Hepatocyte (in vitro differentiated cells): ENCODE measurements at regions not wholly inside any gene's neighbourhood (a gene's known extent, or its start where the extent isn't known, plus 50 kb on each side); places are given as distances from the start of the nearest gene placed in this dataset.
A peak's percentile ranks its signal among the peaks of the same experiment; 100 is the strongest.

Experiments used
- DNase-seq: peaks from one replicate; pipeline ENCODE4 v3.0.0-alpha.2; 2016; ENCODE audit warnings: low spot score
- H2AFZ ChIP-seq: fragments of 200-600 bp; sonication (generic); 2 replicates; pipeline ENCODE4 v1.6.0; 2016; ENCODE audit warnings: antibody characterized with exemption, mild to moderate bottlenecking
- H3K27ac ChIP-seq: fragments of 200-600 bp; sonication (generic); 2 replicates; pipeline ENCODE4 v1.5.1; 2016; ENCODE audit warnings: mild to moderate bottlenecking
- H3K27me3 ChIP-seq: fragments of 200-600 bp; sonication (generic); 2 replicates; pipeline ENCODE4 v1.6.1; 2016
- H3K36me3 ChIP-seq: fragments of 200-600 bp; sonication (generic); replicated peaks from 2 replicates; pipeline ENCODE4 v1.5.1; 2016; ENCODE audit warnings: low read depth; ENCODE audit not compliant: insufficient read depth
- H3K4me1 ChIP-seq: fragments of 200-600 bp; sonication (generic); 2 replicates; pipeline ENCODE4 v1.5.1; 2016; ENCODE audit warnings: mild to moderate bottlenecking, moderate library complexity; ENCODE audit not compliant: insufficient read depth
- H3K4me2 ChIP-seq: fragments of 200-600 bp; sonication (generic); 2 replicates; pipeline ENCODE4 v1.6.0; 2016
- H3K4me3 ChIP-seq: fragments of 200-600 bp; sonication (generic); 2 replicates; pipeline ENCODE4 v1.5.1; 2016; ENCODE audit warnings: mild to moderate bottlenecking
- H3K79me2 ChIP-seq: fragments of 200-600 bp; sonication (generic); 2 replicates; pipeline ENCODE4 v1.6.0; 2017; ENCODE audit warnings: mild to moderate bottlenecking
- H3K9me2 ChIP-seq: fragments of 200-600 bp; sonication (generic); replicated peaks from 2 replicates; pipeline ENCODE4 v1.6.0; 2017; ENCODE audit warnings: mild to moderate bottlenecking; ENCODE audit not compliant: insufficient read depth
- H3K9me3 ChIP-seq: fragments of 200-600 bp; sonication (generic); 2 replicates; pipeline ENCODE4 v1.5.1; 2016; ENCODE audit warnings: low read depth, mild to moderate bottlenecking
- H4K20me1 ChIP-seq: fragments of 200-600 bp; sonication (generic); 2 replicates; pipeline ENCODE4 v1.6.0; 2016; ENCODE audit warnings: mild to moderate bottlenecking; ENCODE audit not compliant: insufficient read depth, poor library complexity, severe bottlenecking
- EZH2 ChIP-seq: fragments of 200-600 bp; sonication (generic); IDR thresholded peaks from 2 replicates; pipeline ENCODE4 v1.6.1; 2016; ENCODE audit warnings: antibody characterized with exemption, mild to moderate bottlenecking, borderline replicate concordance
- EZH2phosphoT487 ChIP-seq: fragments of 200-600 bp; sonication (generic); IDR thresholded peaks from one replicate; pipeline ENCODE4 v1.6.1; 2018; ENCODE audit warnings: antibody characterized with exemption, mild to moderate bottlenecking, low read depth, moderate library complexity; ENCODE audit not compliant: unreplicated experiment, severe bottlenecking
- WGBS: methylation state at CpG from one replicate; pipeline ENCODE4 v1.1.6; 2016; ENCODE audit warnings: low lambda C conversion rate; ENCODE audit errors: missing lambda C conversion rate; 5-methylcytosine and 5-hydroxymethylcytosine counted together
- TF ChIP-seq, protein P1 (sequence below): fragments of 200-600 bp; sonication (generic); IDR thresholded peaks from 2 replicates; pipeline ENCODE4 v1.5.1; 2016; ENCODE audit warnings: antibody characterized with exemption, mild to moderate bottlenecking; ENCODE audit not compliant: poor library complexity

- H2AFZ ChIP-seq, result no peak overlapping the region
- no peaks in the 10 kb centered on the region for H3K27me3 ChIP-seq
- peaks cover 14% of the 10 kb centered on the region for H3K4me1 ChIP-seq
- H3K4me3 ChIP-seq, result no peak overlapping the region
- no peaks in the 10 kb centered on the region for H3K9me2 ChIP-seq
- no peaks in the 10 kb centered on the region for H4K20me1 ChIP-seq
- peak overlapping the region; percentile 39 for H3K27ac ChIP-seq
- H3K36me3 ChIP-seq, result no peaks in the 10 kb centered on the region
- no peaks in the 10 kb centered on the region for H3K79me2 ChIP-seq
- no peaks in the 10 kb centered on the region for H3K9me3 ChIP-seq
- no peak for TF ChIP-seq EZH2
- TF ChIP-seq, protein P1, sequence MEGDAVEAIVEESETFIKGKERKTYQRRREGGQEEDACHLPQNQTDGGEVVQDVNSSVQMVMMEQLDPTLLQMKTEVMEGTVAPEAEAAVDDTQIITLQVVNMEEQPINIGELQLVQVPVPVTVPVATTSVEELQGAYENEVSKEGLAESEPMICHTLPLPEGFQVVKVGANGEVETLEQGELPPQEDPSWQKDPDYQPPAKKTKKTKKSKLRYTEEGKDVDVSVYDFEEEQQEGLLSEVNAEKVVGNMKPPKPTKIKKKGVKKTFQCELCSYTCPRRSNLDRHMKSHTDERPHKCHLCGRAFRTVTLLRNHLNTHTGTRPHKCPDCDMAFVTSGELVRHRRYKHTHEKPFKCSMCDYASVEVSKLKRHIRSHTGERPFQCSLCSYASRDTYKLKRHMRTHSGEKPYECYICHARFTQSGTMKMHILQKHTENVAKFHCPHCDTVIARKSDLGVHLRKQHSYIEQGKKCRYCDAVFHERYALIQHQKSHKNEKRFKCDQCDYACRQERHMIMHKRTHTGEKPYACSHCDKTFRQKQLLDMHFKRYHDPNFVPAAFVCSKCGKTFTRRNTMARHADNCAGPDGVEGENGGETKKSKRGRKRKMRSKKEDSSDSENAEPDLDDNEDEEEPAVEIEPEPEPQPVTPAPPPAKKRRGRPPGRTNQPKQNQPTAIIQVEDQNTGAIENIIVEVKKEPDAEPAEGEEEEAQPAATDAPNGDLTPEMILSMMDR, result no peak
- no peak for TF ChIP-seq EZH2phosphoT487
- H3K4me2 ChIP-seq, result no peak overlapping the region
- 50% methylated on average over 4 of the region's 4 CpGs for whole genome bisulfite sequencing
- DNase-seq, result no peak
Measured at GRCh38 chr3:64954995-64955636, 267.3 kb upstream of the ADAMTS9 start.

DNA sequence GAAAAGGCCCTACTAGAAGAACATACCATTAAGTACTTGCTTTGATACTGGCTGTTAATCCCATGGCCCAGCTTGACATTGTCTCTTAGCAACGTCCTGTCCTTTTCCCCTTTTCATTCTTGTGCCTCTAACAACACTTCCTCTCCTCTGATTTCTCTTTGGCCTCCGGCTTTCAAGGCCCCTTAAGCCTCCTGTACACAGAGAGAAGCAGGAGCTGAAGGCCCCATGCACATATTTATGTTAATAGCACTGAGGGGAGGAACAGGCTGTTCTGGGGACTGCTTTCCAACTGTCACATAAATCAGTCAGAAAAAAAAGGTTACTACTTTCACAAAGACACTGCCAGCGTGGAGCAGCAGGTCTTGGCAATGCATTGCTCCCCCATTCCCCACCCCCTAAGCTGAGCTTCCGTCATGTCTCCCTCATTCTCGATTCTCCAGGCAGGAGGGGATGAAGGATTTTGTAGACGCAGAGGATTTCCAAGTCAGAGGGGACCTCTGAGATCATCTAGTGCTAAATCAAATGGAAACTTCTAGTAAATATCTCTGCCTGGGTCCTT is 257.4 kb upstream of the ADAMTS9 start:
- Histone ChIP-seq H3K9me3 (no peaks in the 10 kb centered on the region), H3K27ac (peak overlapping the region; percentile 65), H3K9me2 (no peaks in the 10 kb centered on the region), H4K20me1 (no peaks in the 10 kb centered on the region), H3K36me3 (no peaks in the 10 kb centered on the region), H3K4me2 (peak overlapping the region; percentile 41), H2AFZ (no peak overlapping the region), H3K79me2 (no peaks in the 10 kb centered on the region), H3K27me3 (no peaks in the 10 kb centered on the region), H3K4me1 (peaks cover 22% of the 10 kb centered on the region), H3K4me3 (no peak overlapping the region)
- peak; percentile 85 for TF ChIP-seq EZH2phosphoT487
- TF ChIP-seq, protein P1, result no peak
- TF ChIP-seq EZH2, result no peak
- DNase-seq, result peak; percentile 80
- WGBS, result 10% methylated on average over 6 of the region's 6 CpGs

GRCh38 chr3:64943866-64944265 is 256.1 kb upstream of the ADAMTS9 start:
- H3K4me3 ChIP-seq, result no peak overlapping the region
- DNase-seq, result no peak
- no peaks in the 10 kb centered on the region for H3K36me3 ChIP-seq
- TF ChIP-seq, protein P1, result no peak
- TF ChIP-seq EZH2phosphoT487 (no peak), EZH2 (no peak)
- H3K27ac ChIP-seq, result peak overlapping the region; percentile 65
- 75% methylated on average over 4 of the region's 4 CpGs for WGBS
- H3K27me3 ChIP-seq, result no peaks in the 10 kb centered on the region
- H3K79me2 ChIP-seq, result no peaks in the 10 kb centered on the region
- H2AFZ ChIP-seq, result no peak overlapping the region
- H4K20me1 ChIP-seq, result no peaks in the 10 kb centered on the region
- no peak overlapping the region for H3K4me2 ChIP-seq
- H3K9me2 ChIP-seq, result no peaks in the 10 kb centered on the region
- H3K9me3 ChIP-seq, result no peaks in the 10 kb centered on the region
- H3K4me1 ChIP-seq, result peaks cover 33% of the 10 kb centered on the region
